ENCODE measurements at regions not wholly inside any gene's neighbourhood (a gene's known extent, or its start where the extent isn't known, plus 50 kb on each side); places are given as distances from the start of the nearest gene placed in this dataset.

- no peaks in the 10 kb centered on the region for H3K27me3 ChIP-seq (ENCODE audit: control insufficient read depth, extremely low read depth, insufficient read depth, low read length)
- no peak overlapping the region for H3K27ac ChIP-seq (ENCODE audit: control insufficient read depth, insufficient read depth, low read length)
- H4K20me1 ChIP-seq (ENCODE audit: control insufficient read depth, extremely low read depth, insufficient read depth, low read length) = no peaks in the 10 kb centered on the region
- DNase-seq (ENCODE audit: low read depth, low spot score) = no peak
- no peak for FAIRE-seq
- no peak overlapping the region for H2AFZ ChIP-seq (ENCODE audit: control insufficient read depth, low read length)
- TF ChIP-seq EZH2 (IDR thresholded peaks at IDR 0.05; ENCODE audit: low read length) = no peak
- TF ChIP-seq, protein P1, sequence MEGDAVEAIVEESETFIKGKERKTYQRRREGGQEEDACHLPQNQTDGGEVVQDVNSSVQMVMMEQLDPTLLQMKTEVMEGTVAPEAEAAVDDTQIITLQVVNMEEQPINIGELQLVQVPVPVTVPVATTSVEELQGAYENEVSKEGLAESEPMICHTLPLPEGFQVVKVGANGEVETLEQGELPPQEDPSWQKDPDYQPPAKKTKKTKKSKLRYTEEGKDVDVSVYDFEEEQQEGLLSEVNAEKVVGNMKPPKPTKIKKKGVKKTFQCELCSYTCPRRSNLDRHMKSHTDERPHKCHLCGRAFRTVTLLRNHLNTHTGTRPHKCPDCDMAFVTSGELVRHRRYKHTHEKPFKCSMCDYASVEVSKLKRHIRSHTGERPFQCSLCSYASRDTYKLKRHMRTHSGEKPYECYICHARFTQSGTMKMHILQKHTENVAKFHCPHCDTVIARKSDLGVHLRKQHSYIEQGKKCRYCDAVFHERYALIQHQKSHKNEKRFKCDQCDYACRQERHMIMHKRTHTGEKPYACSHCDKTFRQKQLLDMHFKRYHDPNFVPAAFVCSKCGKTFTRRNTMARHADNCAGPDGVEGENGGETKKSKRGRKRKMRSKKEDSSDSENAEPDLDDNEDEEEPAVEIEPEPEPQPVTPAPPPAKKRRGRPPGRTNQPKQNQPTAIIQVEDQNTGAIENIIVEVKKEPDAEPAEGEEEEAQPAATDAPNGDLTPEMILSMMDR (optimal IDR thresholded peaks at IDR 0.05 in 1 of 3, IDR thresholded peaks at IDR 0.05 in 1 of 3, conservative IDR thresholded peaks at IDR 0.05 in 1 of 3; ENCODE audit: extremely low read depth in 1 of 3, insufficient read depth in 2 of 3, low read length in 3 of 3) = no peak
- H3K4me2 ChIP-seq (ENCODE audit: control insufficient read depth, extremely low read depth, insufficient read depth, low read depth, low read length) = no peak overlapping the region
- no peaks in the 10 kb centered on the region for H3K9me3 ChIP-seq (ENCODE audit: control insufficient read depth, low read depth, low read length)
- no peaks in the 10 kb centered on the region for H3K4me1 ChIP-seq (ENCODE audit: control insufficient read depth, extremely low read depth, insufficient read depth, low read length)
- H3K36me3 ChIP-seq (ENCODE audit: control insufficient read depth in 2 of 2, extremely low read depth in 1 of 2, insufficient read depth in 2 of 2, low read length in 2 of 2) = no peaks in the 10 kb centered on the region
- dilution Hi-C loops (cut with MboI; ENCODE audit: extremely low pct_ligation_motif_present, low sequenced_read_pairs) = no loop called here
- H3K79me2 ChIP-seq (ENCODE audit: control insufficient read depth, insufficient read depth, low read length) = no peaks in the 10 kb centered on the region
- H3K9ac ChIP-seq (ENCODE audit: control insufficient read depth, extremely low read depth, insufficient read depth, low read length) = no peak overlapping the region
- no peaks in the 10 kb centered on the region for H3K9me1 ChIP-seq (ENCODE audit: control insufficient read depth, extremely low read depth, insufficient read depth, low read length)
- no peak overlapping the region for H3K4me3 ChIP-seq (ENCODE audit: control insufficient read depth in 2 of 3, extremely low read depth in 1 of 3, insufficient read depth in 2 of 3, low read depth in 1 of 3, low read length in 3 of 3)
Measured at GRCh38 chr4:24727390-24728224, 67.8 kb upstream of the SOD3 start.

- TF ChIP-seq, protein P1 (optimal IDR thresholded peaks at IDR 0.05 in 1 of 3, IDR thresholded peaks at IDR 0.05 in 1 of 3, conservative IDR thresholded peaks at IDR 0.05 in 1 of 3; ENCODE audit: extremely low read depth in 1 of 3, insufficient read depth in 2 of 3, low read length in 3 of 3) = no peak
- TF ChIP-seq EZH2 (IDR thresholded peaks at IDR 0.05; ENCODE audit: low read length) = no peak
- FAIRE-seq = no peak
- H3K27ac ChIP-seq (ENCODE audit: control insufficient read depth, insufficient read depth, low read length) = no peak overlapping the region
Measured at GRCh38 chr4:24729119-24729730, 66.1 kb upstream of the SOD3 start.

More at GRCh38 chr4:24729119-24729730, 66.1 kb upstream of the SOD3 start:
- Histone ChIP-seq H3K79me2 (ENCODE audit: control insufficient read depth, insufficient read depth, low read length) (no peaks in the 10 kb centered on the region), H3K27me3 (ENCODE audit: control insufficient read depth, extremely low read depth, insufficient read depth, low read length) (no peaks in the 10 kb centered on the region), H3K9ac (ENCODE audit: control insufficient read depth, extremely low read depth, insufficient read depth, low read length) (no peak overlapping the region), H3K36me3 (ENCODE audit: control insufficient read depth in 2 of 2, extremely low read depth in 1 of 2, insufficient read depth in 2 of 2, low read length in 2 of 2) (no peaks in the 10 kb centered on the region), H2AFZ (ENCODE audit: control insufficient read depth, low read length) (no peak overlapping the region), H3K9me1 (ENCODE audit: control insufficient read depth, extremely low read depth, insufficient read depth, low read length) (no peaks in the 10 kb centered on the region), H4K20me1 (ENCODE audit: control insufficient read depth, extremely low read depth, insufficient read depth, low read length) (no peaks in the 10 kb centered on the region), H3K4me1 (ENCODE audit: control insufficient read depth, extremely low read depth, insufficient read depth, low read length) (no peaks in the 10 kb centered on the region), H3K4me3 (ENCODE audit: control insufficient read depth in 2 of 3, extremely low read depth in 1 of 3, insufficient read depth in 2 of 3, low read depth in 1 of 3, low read length in 3 of 3) (no peak overlapping the region), H3K9me3 (ENCODE audit: control insufficient read depth, low read depth, low read length) (no peaks in the 10 kb centered on the region), H3K4me2 (ENCODE audit: control insufficient read depth, extremely low read depth, insufficient read depth, low read depth, low read length) (no peak overlapping the region)
- no peak for DNase-seq (ENCODE audit: low read depth, low spot score)
- dilution Hi-C loops (cut with MboI; ENCODE audit: extremely low pct_ligation_motif_present, low sequenced_read_pairs) = no loop called here

All from keratinocyte (primary cell).